ENCODE measurements at regions not wholly inside any gene's neighbourhood (a gene's known extent, or its start where the extent isn't known, plus 50 kb on each side); places are given as distances from the start of the nearest gene placed in this dataset.

GRCh38 chr21:25822981-25823380, 88.2 kb downstream of the GABPA start:
- WGBS, 4 donors, result 68 to 80% (median 78%) methylated on average over 9 of the region's 9 CpGs
- no peak for ATAC-seq
- Histone ChIP-seq H3K4me1 (peaks cover 0 to 3% (median 0%) of the 10 kb centered on the region in 12 donors), H3K27me3 (no peaks in the 10 kb centered on the region), H3K4me3 (no peak overlapping the region), H3K9me3 (no peaks in the 10 kb centered on the region), H3K27ac (no peak overlapping the region), H3K36me3 (no peaks in the 10 kb centered on the region)
- TF ChIP-seq POLR2A (IDR thresholded peaks at IDR 0.05) (no peak), CTCF (IDR thresholded peaks at IDR 0.05) (no peak)
- intact Hi-C loops (cut with DNase I), result no loop called here
- DNase-seq, result no peak

GRCh38 chr21:25826652-25827051, 91.9 kb downstream of the GABPA start:
- Histone ChIP-seq H3K27ac (no peak overlapping the region), H3K9me3 (no peaks in the 10 kb centered on the region), H3K36me3 (no peaks in the 10 kb centered on the region), H3K27me3 (no peaks in the 10 kb centered on the region), H3K4me1 (no peaks in the 10 kb centered on the region), H3K4me3 (no peak overlapping the region)
- ATAC-seq (no peak), DNase-seq (no peak)
- 84 to 91% (median 88%) methylated on average over 1 of the region's 1 CpG for WGBS, 4 donors
- intact Hi-C loops (cut with DNase I), result no loop called here
- TF ChIP-seq CTCF (IDR thresholded peaks at IDR 0.05) (no peak), POLR2A (IDR thresholded peaks at IDR 0.05) (no peak)

GRCh38 chr21:25827513-25827912, 92.7 kb downstream of the GABPA start:
- DNase-seq (no peak), ATAC-seq (no peak)
- H3K4me1 ChIP-seq, result no peaks in the 10 kb centered on the region
- no peaks in the 10 kb centered on the region for H3K36me3 ChIP-seq
- peak overlapping the region in 1 of 12 donors; percentile 16 for H3K27ac ChIP-seq
- WGBS, 4 donors, result 75 to 82% (median 79%) methylated on average over 2 of the region's 2 CpGs
- H3K4me3 ChIP-seq, result no peak overlapping the region
- intact Hi-C loops (cut with DNase I), result no loop called here
- H3K9me3 ChIP-seq, result peaks cover 0 to 2% (median 0%) of the 10 kb centered on the region in 12 donors
- no peaks in the 10 kb centered on the region for H3K27me3 ChIP-seq
- no peak for TF ChIP-seq POLR2A (IDR thresholded peaks at IDR 0.05)
- no peak for TF ChIP-seq CTCF (IDR thresholded peaks at IDR 0.05)

Data from heart left ventricle (tissue), 16 donors.